Smooth muscle cell (in vitro differentiated cells): ENCODE measurements at regions not wholly inside any gene's neighbourhood (a gene's known extent, or its start where the extent isn't known, plus 50 kb on each side); places are given as distances from the start of the nearest gene placed in this dataset.

Experiments used
- DNase-seq: peaks from one replicate; lab custom pipeline; 2025; ENCODE audit not compliant: unreplicated experiment; lab: John Stamatoyannopoulos, UW
- H2AFZ ChIP-seq: fragments of 200-600 bp; sonication (generic); 2 replicates; pipeline ENCODE4 v1.6.0; 2016; ENCODE audit warnings: antibody characterized with exemption, low read depth, mild to moderate bottlenecking
- H3F3A ChIP-seq: fragments of 200-600 bp; sonication (generic); 2 replicates; pipeline ENCODE4 v1.6.0; 2017; ENCODE audit warnings: antibody characterized with exemption, low read depth
- H3K27ac ChIP-seq: fragments of 200-600 bp; sonication (generic); 2 replicates; pipeline ENCODE4 v1.5.1; 2016; ENCODE audit warnings: low read depth, mild to moderate bottlenecking
- H3K27me3 ChIP-seq: fragments of 200-600 bp; sonication (generic); 2 replicates; pipeline ENCODE4 v1.6.1; 2016; ENCODE audit warnings: low read depth, mild to moderate bottlenecking
- H3K36me3 ChIP-seq: fragments of 200-600 bp; sonication (generic); 2 replicates; pipeline ENCODE4 v1.5.1; 2016; ENCODE audit warnings: low read depth
- H3K4me1 ChIP-seq: fragments of 200-600 bp; sonication (generic); 2 replicates; pipeline ENCODE4 v1.5.1; 2016; ENCODE audit warnings: low read depth
- H3K4me2 ChIP-seq: fragments of 200-600 bp; sonication (generic); 2 replicates; pipeline ENCODE4 v1.6.0; 2016; ENCODE audit warnings: mild to moderate bottlenecking
- H3K4me3 ChIP-seq: fragments of 200-600 bp; sonication (generic); 2 replicates; pipeline ENCODE4 v1.5.1; 2016; ENCODE audit warnings: mild to moderate bottlenecking
- H3K79me2 ChIP-seq: fragments of 200-600 bp; sonication (generic); 2 replicates; pipeline ENCODE4 v1.6.0; 2016; ENCODE audit warnings: low read depth, mild to moderate bottlenecking
- H3K9ac ChIP-seq: fragments of 200-600 bp; sonication (generic); 2 replicates; pipeline ENCODE4 v1.6.0; 2016; ENCODE audit warnings: low read depth
- H3K9me3 ChIP-seq: fragments of 200-600 bp; sonication (generic); replicated peaks from 2 replicates; pipeline ENCODE4 v1.5.1; 2016; ENCODE audit warnings: low read depth
- H4K20me1 ChIP-seq: fragments of 200-600 bp; sonication (generic); 2 replicates; pipeline ENCODE4 v1.6.0; 2016; ENCODE audit warnings: low read depth
- WGBS: methylation state at CpG from one replicate; pipeline ENCODE4 v1.1.7; 2016; ENCODE audit warnings: low lambda C conversion rate; 5-methylcytosine and 5-hydroxymethylcytosine counted together
- TF ChIP-seq, protein P1 (sequence below): fragments of 200-600 bp; sonication (generic); IDR thresholded peaks from 2 replicates; pipeline ENCODE4 v1.5.1; 2017; ENCODE audit warnings: borderline replicate concordance, mild to moderate bottlenecking, antibody characterized with exemption; ENCODE audit not compliant: insufficient read depth, poor library complexity, severe bottlenecking

DNA sequence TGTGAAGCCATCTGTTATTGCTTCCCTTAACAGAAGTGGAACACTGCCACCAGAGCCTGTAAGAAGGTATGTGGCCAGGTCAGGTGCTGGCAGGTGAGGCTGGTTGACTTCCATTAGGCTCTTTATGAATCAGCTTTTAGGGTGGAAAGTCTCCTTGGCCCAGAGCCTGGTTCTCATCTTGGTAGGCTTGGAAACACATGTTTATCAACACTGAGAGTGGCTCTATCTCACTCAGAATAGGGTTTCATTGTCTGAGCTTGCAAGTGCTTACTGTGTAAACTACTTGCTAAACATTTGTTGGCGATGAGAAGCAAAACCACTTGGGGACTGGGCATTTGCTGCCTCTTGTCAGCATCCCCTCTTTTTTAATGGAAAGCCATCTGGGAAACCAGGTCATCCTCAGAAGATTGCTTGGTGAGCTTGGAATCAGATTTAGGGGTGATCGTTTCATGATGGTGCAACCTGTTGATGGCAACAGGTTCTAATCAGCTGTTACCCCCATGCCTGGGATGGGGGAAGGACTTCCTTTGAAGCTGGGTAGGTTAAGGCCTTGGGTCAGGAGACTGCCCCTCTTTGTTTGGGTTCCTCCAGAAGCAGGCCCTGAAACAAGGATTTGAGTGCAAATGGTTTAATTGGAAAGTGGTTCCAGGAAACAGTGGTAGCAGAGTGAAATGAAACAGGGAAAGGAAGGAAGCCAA, 75.0 kb upstream of the AMPD3 start:
- H2AFZ ChIP-seq = no peak overlapping the region
- H3K79me2 ChIP-seq = no peaks in the 10 kb centered on the region
- H3K4me2 ChIP-seq = no peak overlapping the region
- no peaks in the 10 kb centered on the region for H3K36me3 ChIP-seq
- H3K27me3 ChIP-seq = no peaks in the 10 kb centered on the region
- no peak overlapping the region for H3K27ac ChIP-seq
- H3K9me3 ChIP-seq = no peaks in the 10 kb centered on the region
- H3K4me1 ChIP-seq = no peaks in the 10 kb centered on the region
- TF ChIP-seq, protein P1, sequence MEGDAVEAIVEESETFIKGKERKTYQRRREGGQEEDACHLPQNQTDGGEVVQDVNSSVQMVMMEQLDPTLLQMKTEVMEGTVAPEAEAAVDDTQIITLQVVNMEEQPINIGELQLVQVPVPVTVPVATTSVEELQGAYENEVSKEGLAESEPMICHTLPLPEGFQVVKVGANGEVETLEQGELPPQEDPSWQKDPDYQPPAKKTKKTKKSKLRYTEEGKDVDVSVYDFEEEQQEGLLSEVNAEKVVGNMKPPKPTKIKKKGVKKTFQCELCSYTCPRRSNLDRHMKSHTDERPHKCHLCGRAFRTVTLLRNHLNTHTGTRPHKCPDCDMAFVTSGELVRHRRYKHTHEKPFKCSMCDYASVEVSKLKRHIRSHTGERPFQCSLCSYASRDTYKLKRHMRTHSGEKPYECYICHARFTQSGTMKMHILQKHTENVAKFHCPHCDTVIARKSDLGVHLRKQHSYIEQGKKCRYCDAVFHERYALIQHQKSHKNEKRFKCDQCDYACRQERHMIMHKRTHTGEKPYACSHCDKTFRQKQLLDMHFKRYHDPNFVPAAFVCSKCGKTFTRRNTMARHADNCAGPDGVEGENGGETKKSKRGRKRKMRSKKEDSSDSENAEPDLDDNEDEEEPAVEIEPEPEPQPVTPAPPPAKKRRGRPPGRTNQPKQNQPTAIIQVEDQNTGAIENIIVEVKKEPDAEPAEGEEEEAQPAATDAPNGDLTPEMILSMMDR = no peak
- H3K4me3 ChIP-seq = no peak overlapping the region
- WGBS = 66% methylated on average over 2 of the region's 2 CpGs
- no peak overlapping the region for H3K9ac ChIP-seq
- H4K20me1 ChIP-seq = no peaks in the 10 kb centered on the region
- no peaks in the 10 kb centered on the region for H3F3A ChIP-seq
- DNase-seq = no peak

DNA sequence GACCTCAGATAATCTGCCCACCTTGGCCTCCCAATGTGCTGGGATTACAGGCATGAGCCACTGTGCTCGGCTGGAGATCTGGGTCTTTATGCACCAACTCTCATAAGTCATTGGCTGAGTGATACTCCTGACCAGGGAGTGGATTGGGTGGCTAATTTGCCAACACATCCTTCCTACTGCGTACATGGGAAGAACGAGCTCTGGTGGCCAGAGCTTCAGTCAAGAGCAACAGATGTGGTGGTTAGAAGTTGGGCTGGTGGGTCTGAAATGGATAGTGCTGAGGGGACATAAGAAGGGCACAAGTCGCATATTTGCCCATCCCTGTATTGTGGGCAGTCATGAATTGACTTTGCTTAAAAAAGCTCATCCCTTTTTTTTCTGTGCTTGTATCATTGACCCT, 74.1 kb upstream of the AMPD3 start:
- H3K79me2 ChIP-seq = no peaks in the 10 kb centered on the region
- no peak overlapping the region for H2AFZ ChIP-seq
- no peaks in the 10 kb centered on the region for H3F3A ChIP-seq
- no peaks in the 10 kb centered on the region for H3K36me3 ChIP-seq
- 86% methylated on average over 4 of the region's 4 CpGs for WGBS
- no peak overlapping the region for H3K27ac ChIP-seq
- H3K27me3 ChIP-seq = no peaks in the 10 kb centered on the region
- TF ChIP-seq, protein P1 = no peak
- no peak overlapping the region for H3K4me3 ChIP-seq
- H3K4me1 ChIP-seq = no peaks in the 10 kb centered on the region
- H3K9ac ChIP-seq = no peak overlapping the region
- H4K20me1 ChIP-seq = no peaks in the 10 kb centered on the region
- H3K4me2 ChIP-seq = no peak overlapping the region
- no peaks in the 10 kb centered on the region for H3K9me3 ChIP-seq
- DNase-seq = no peak

- no peak for DNase-seq
- no peaks in the 10 kb centered on the region for H3K4me1 ChIP-seq
- H3K27me3 ChIP-seq = no peaks in the 10 kb centered on the region
- H3K4me3 ChIP-seq = no peak overlapping the region
- no peaks in the 10 kb centered on the region for H3F3A ChIP-seq
- H4K20me1 ChIP-seq = no peaks in the 10 kb centered on the region
- H3K4me2 ChIP-seq = no peak overlapping the region
- TF ChIP-seq, protein P1 = no peak
- no peak overlapping the region for H3K27ac ChIP-seq
- no peak overlapping the region for H2AFZ ChIP-seq
- H3K9me3 ChIP-seq = no peaks in the 10 kb centered on the region
- no peak overlapping the region for H3K9ac ChIP-seq
- no peaks in the 10 kb centered on the region for H3K36me3 ChIP-seq
- H3K79me2 ChIP-seq = no peaks in the 10 kb centered on the region
Observed at GRCh38 chr11:10381736-10382135, 73.3 kb upstream of the AMPD3 start.

GRCh38 chr11:10382518-10382917, 72.5 kb upstream of the AMPD3 start:
- Histone ChIP-seq H3K4me2 (no peak overlapping the region), H3K4me3 (no peak overlapping the region), H3K79me2 (no peaks in the 10 kb centered on the region), H3K27ac (no peak overlapping the region), H3F3A (no peaks in the 10 kb centered on the region), H3K9me3 (no peaks in the 10 kb centered on the region), H2AFZ (no peak overlapping the region), H3K27me3 (no peaks in the 10 kb centered on the region), H3K4me1 (no peaks in the 10 kb centered on the region), H4K20me1 (no peaks in the 10 kb centered on the region), H3K36me3 (no peaks in the 10 kb centered on the region), H3K9ac (no peak overlapping the region)
- TF ChIP-seq, protein P1 = no peak
- DNase-seq = no peak
- 77% methylated on average over 6 of the region's 6 CpGs for WGBS
